B cell (primary cell): ENCODE measurements at regions not wholly inside any gene's neighbourhood (a gene's known extent, or its start where the extent isn't known, plus 50 kb on each side); places are given as distances from the start of the nearest gene placed in this dataset.

Experiments used
- EZH2 ChIP-seq: IDR thresholded peaks from 2 replicates; pipeline ENCODE4 v1.6.1; 2012; ENCODE audit warnings: borderline replicate concordance, low read depth, mild to moderate bottlenecking, moderate library complexity, low read length; ENCODE audit not compliant: insufficient read depth, poor library complexity, severe bottlenecking
- TF ChIP-seq, protein P1 (sequence below): fragments of 200-600 bp; IDR thresholded peaks from one replicate; pipeline ENCODE4 v1.8.0; 2022; ENCODE audit warnings: antibody characterized with exemption, mild to moderate bottlenecking

DNA sequence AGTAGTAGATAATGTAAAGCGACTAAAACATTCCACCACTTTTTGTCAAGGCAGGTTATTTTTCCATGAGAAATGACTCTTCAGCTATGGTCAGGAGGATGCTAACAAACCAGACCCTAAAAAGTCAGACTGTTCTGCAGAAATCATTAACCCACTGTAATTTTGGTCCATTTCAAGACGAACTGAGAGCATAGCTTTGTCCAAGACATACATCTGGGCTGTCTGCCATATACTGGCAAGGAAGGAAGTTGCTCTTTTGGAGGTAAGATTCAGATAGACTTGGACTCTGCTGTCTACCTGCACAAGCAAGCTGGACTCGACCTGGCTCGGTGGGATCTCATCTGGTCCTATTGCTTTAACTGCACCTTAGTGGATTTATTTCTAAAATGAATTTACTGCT, 207.8 kb downstream of the POSTN start:
- TF ChIP-seq, protein P1, sequence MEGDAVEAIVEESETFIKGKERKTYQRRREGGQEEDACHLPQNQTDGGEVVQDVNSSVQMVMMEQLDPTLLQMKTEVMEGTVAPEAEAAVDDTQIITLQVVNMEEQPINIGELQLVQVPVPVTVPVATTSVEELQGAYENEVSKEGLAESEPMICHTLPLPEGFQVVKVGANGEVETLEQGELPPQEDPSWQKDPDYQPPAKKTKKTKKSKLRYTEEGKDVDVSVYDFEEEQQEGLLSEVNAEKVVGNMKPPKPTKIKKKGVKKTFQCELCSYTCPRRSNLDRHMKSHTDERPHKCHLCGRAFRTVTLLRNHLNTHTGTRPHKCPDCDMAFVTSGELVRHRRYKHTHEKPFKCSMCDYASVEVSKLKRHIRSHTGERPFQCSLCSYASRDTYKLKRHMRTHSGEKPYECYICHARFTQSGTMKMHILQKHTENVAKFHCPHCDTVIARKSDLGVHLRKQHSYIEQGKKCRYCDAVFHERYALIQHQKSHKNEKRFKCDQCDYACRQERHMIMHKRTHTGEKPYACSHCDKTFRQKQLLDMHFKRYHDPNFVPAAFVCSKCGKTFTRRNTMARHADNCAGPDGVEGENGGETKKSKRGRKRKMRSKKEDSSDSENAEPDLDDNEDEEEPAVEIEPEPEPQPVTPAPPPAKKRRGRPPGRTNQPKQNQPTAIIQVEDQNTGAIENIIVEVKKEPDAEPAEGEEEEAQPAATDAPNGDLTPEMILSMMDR: no peak
- no peak for TF ChIP-seq EZH2
